SU-DHL-6 (cell line): ENCODE measurements at regions not wholly inside any gene's neighbourhood (a gene's known extent, or its start where the extent isn't known, plus 50 kb on each side); places are given as distances from the start of the nearest gene placed in this dataset.

Source experiments
- H2AFZ ChIP-seq: fragments of 200-600 bp; sonication (generic); 2 replicates; pipeline ENCODE4 v1.6.1; 2014; ENCODE audit warnings: low read depth, mild to moderate bottlenecking, moderate library complexity, mixed read lengths, antibody characterized with exemption, low read length; ENCODE audit not compliant: severe bottlenecking
- H3F3A ChIP-seq: fragments of 200-600 bp; shearing (Covaris generic); 2 replicates; pipeline ENCODE4 v1.6.0; 2016; ENCODE audit warnings: antibody characterized with exemption, mild to moderate bottlenecking; ENCODE audit not compliant: insufficient read depth
- H3K27ac ChIP-seq: fragments of 200-600 bp; sonication (generic); 2 replicates; pipeline ENCODE4 v1.5.1; 2016; ENCODE audit warnings: low read depth, mild to moderate bottlenecking, low read length, moderate library complexity, mixed read lengths
- H3K27me3 ChIP-seq: fragments of 200-600 bp; sonication (generic), shearing (Covaris generic); 2 replicates; pipeline ENCODE4 v1.6.0; 2014; ENCODE audit warnings: mild to moderate bottlenecking, low read length
- H3K36me3 ChIP-seq: fragments of 200-600 bp; sonication (generic); 2 replicates; pipeline ENCODE4 v1.6.1; 2014; ENCODE audit warnings: mild to moderate bottlenecking, low read length, mixed read lengths
- H3K4me2 ChIP-seq: fragments of 300-600, 200-600 bp; shearing (Covaris generic), sonication (generic); 2 replicates; pipeline ENCODE4 v1.6.0; 2014; ENCODE audit warnings: low read length, low read depth, mild to moderate bottlenecking; ENCODE audit not compliant: poor library complexity, severe bottlenecking
- H3K4me3 ChIP-seq: fragments of 200-600 bp; sonication (generic); 2 replicates; pipeline ENCODE4 v1.5.1; 2014; ENCODE audit warnings: antibody characterized with exemption, low read length, mild to moderate bottlenecking, mixed read lengths; ENCODE audit not compliant: insufficient read depth, poor library complexity, severe bottlenecking
- H3K79me2 ChIP-seq: fragments of 200-600 bp; sonication (generic); 2 replicates; pipeline ENCODE4 v1.6.1; 2014; ENCODE audit warnings: mild to moderate bottlenecking, low read length, moderate library complexity; ENCODE audit not compliant: insufficient read depth
- H3K9ac ChIP-seq: fragments of 200-600 bp; sonication (generic); 2 replicates; pipeline ENCODE4 v1.7.0; 2014; ENCODE audit warnings: mild to moderate bottlenecking, low read length
- H3K9me2 ChIP-seq: fragments of 200-600 bp; sonication (generic); replicated peaks from 2 replicates; pipeline ENCODE4 v1.6.1; 2014; ENCODE audit warnings: low read length; ENCODE audit not compliant: insufficient read depth
- H3K9me3 ChIP-seq: fragments of 200-600 bp; sonication (generic); 2 replicates; pipeline ENCODE4 v1.6.1; 2014; ENCODE audit warnings: low read length, mixed read lengths; ENCODE audit not compliant: insufficient read depth
- H4K20me1 ChIP-seq: fragments of 200-600 bp; sonication (generic); 2 replicates; pipeline ENCODE4 v1.6.1; 2014; ENCODE audit warnings: low read depth, mild to moderate bottlenecking, antibody characterized with exemption, low read length, moderate library complexity, mixed read lengths
- EZH2phosphoT487 ChIP-seq: fragments of 200-600 bp; sonication (generic), shearing (Covaris generic); conservative IDR thresholded peaks from 2 replicates; pipeline ENCODE4 v1.6.1; 2018; ENCODE audit warnings: mild to moderate bottlenecking, antibody characterized with exemption, low read length, moderate library complexity, mixed read lengths
- TF ChIP-seq, protein P1 (sequence below): fragments of 200-600 bp; sonication (generic); IDR thresholded peaks from one replicate; pipeline ENCODE4 v1.5.1; 2017; ENCODE audit warnings: antibody characterized with exemption, mild to moderate bottlenecking, low read length, moderate library complexity; ENCODE audit not compliant: insufficient read depth, poor library complexity, severe bottlenecking

DNA sequence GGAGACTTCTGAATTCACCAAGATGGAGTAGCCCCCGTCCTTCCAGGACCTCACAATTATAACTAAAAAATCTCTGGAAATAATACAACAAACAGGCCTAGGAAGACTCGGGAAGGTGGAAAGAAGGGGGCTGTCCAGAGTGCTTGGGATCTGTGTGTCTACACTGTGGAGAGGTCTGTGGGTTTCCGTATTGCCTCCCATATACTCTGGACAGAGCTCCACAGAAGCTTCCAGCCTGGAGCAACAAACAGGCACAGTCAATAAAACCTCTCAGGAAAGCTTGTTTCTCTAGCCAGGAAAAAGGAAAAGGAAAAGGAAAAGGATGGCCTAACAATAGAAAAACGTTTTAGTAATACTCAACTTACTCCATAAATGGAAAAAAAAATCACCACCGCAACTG lies 655.9 kb downstream of the DSC3 start:
- H3K9me3 ChIP-seq: no peaks in the 10 kb centered on the region
- H3K79me2 ChIP-seq: no peaks in the 10 kb centered on the region
- H3K4me2 ChIP-seq: no peak overlapping the region
- no peaks in the 10 kb centered on the region; the same call in 1 of the 2 replicates for H3K36me3 ChIP-seq
- TF ChIP-seq, protein P1, sequence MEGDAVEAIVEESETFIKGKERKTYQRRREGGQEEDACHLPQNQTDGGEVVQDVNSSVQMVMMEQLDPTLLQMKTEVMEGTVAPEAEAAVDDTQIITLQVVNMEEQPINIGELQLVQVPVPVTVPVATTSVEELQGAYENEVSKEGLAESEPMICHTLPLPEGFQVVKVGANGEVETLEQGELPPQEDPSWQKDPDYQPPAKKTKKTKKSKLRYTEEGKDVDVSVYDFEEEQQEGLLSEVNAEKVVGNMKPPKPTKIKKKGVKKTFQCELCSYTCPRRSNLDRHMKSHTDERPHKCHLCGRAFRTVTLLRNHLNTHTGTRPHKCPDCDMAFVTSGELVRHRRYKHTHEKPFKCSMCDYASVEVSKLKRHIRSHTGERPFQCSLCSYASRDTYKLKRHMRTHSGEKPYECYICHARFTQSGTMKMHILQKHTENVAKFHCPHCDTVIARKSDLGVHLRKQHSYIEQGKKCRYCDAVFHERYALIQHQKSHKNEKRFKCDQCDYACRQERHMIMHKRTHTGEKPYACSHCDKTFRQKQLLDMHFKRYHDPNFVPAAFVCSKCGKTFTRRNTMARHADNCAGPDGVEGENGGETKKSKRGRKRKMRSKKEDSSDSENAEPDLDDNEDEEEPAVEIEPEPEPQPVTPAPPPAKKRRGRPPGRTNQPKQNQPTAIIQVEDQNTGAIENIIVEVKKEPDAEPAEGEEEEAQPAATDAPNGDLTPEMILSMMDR: no peak
- TF ChIP-seq EZH2phosphoT487: no peak
- H4K20me1 ChIP-seq: no peaks in the 10 kb centered on the region; the same call in 1 of the 2 replicates
- no peaks in the 10 kb centered on the region for H3F3A ChIP-seq
- H3K9ac ChIP-seq: no peak overlapping the region
- H3K4me3 ChIP-seq: no peak overlapping the region
- H3K27me3 ChIP-seq: no peaks in the 10 kb centered on the region
- H3K9me2 ChIP-seq: no peaks in the 10 kb centered on the region
- H2AFZ ChIP-seq: no peak overlapping the region
- H3K27ac ChIP-seq: no peak overlapping the region

DNA sequence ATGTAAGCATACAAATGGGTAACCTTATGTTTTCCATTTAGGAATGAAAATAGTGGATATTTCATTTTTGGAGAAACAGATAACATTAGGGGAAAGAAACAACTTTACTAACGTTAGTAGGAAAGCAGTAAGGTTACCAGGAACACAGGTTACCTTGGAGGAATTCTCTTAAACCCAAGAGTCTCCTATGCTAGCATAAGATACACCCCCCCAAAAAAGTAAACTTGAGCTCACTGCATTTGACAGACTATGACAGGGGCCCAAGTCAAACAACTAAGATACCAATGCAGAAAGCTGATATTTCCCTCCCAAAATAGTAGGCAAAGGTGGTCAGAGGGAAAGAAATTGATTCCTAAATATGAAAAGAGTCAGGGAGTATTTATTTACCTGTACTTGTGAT lies 656.9 kb downstream of the DSC3 start:
- Histone ChIP-seq H3K9ac (no peak overlapping the region), H3F3A (no peaks in the 10 kb centered on the region), H2AFZ (no peak overlapping the region), H3K27me3 (no peaks in the 10 kb centered on the region), H3K4me3 (no peak overlapping the region), H3K9me3 (no peaks in the 10 kb centered on the region), H4K20me1 (no peaks in the 10 kb centered on the region; the same call in 1 of the 2 replicates), H3K27ac (no peak overlapping the region), H3K9me2 (no peaks in the 10 kb centered on the region), H3K36me3 (no peaks in the 10 kb centered on the region; the same call in 1 of the 2 replicates), H3K79me2 (no peaks in the 10 kb centered on the region), H3K4me2 (no peak overlapping the region)
- TF ChIP-seq EZH2phosphoT487: no peak
- TF ChIP-seq, protein P1: no peak

DNA sequence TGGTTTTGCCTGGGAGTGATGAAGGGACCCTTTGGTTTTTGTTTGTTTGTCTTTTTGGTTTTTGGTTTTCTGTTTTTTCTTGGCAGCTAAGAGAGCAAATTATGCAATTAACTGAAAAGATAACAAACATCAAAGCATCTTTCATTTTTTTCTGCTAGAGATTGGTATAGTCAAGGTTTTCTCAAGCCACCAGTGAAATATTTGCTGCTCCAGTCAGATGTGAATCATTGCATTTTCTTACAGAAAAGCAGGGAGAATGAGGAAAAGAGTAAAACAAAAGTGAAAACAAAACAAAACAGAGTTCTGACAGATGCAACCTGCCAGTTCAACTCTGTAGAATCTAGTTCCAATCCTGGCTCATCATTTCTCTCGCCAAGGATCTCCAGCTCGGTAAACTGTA lies 660.7 kb downstream of the DSC3 start:
- no peaks in the 10 kb centered on the region for H3K79me2 ChIP-seq
- H3K9me2 ChIP-seq: no peaks in the 10 kb centered on the region
- no peaks in the 10 kb centered on the region for H3K9me3 ChIP-seq
- H3F3A ChIP-seq: no peaks in the 10 kb centered on the region
- H2AFZ ChIP-seq: no peak overlapping the region
- no peaks in the 10 kb centered on the region for H4K20me1 ChIP-seq
- no peak overlapping the region for H3K4me2 ChIP-seq
- no peaks in the 10 kb centered on the region for H3K27me3 ChIP-seq
- no peak overlapping the region for H3K27ac ChIP-seq
- TF ChIP-seq, protein P1: no peak
- TF ChIP-seq EZH2phosphoT487: no peak
- no peak overlapping the region for H3K9ac ChIP-seq
- H3K4me3 ChIP-seq: no peak overlapping the region
- H3K36me3 ChIP-seq: no peaks in the 10 kb centered on the region; the same call in 1 of the 2 replicates
